GM12874 (cell line): ENCODE measurements at regions not wholly inside any gene's neighbourhood (a gene's known extent, or its start where the extent isn't known, plus 50 kb on each side); places are given as distances from the start of the nearest gene placed in this dataset.

Experiments
- CTCF ChIP-seq: IDR thresholded peaks from 2 replicates; pipeline ENCODE4 v1.5.1; 2011; ENCODE audit warnings: low read depth, mild to moderate bottlenecking, control low read depth, low read length, moderate library complexity; ENCODE audit not compliant: insufficient read depth

- TF ChIP-seq CTCF = no peak
Observed at GRCh38 chr9:106177216-106177615, 482.9 kb downstream of the TMEM38B start.

GRCh38 chr9:106179191-106179590 is 484.9 kb downstream of the TMEM38B start:
- TF ChIP-seq CTCF = no peak

GRCh38 chr9:106207298-106207697 is 513.0 kb downstream of the TMEM38B start:
- TF ChIP-seq CTCF = no peak

GRCh38 chr9:106218427-106218826 is 524.1 kb downstream of the TMEM38B start:
- no peak for TF ChIP-seq CTCF

GRCh38 chr9:106218854-106219253 is 524.5 kb downstream of the TMEM38B start:
- TF ChIP-seq CTCF = no peak

- TF ChIP-seq CTCF = no peak
Observed at GRCh38 chr9:106220415-106220814, 526.1 kb downstream of the TMEM38B start.

GRCh38 chr9:106228861-106229260 is 534.5 kb downstream of the TMEM38B start:
- no peak for TF ChIP-seq CTCF

- no peak for TF ChIP-seq CTCF
Observed at GRCh38 chr9:106233116-106233515, 538.8 kb downstream of the TMEM38B start.
